ENCODE measurements at regions not wholly inside any gene's neighbourhood (a gene's known extent, or its start where the extent isn't known, plus 50 kb on each side); places are given as distances from the start of the nearest gene placed in this dataset.

- Mint-ChIP-seq H3K4me1 (peaks cover 7% of the 10 kb centered on the region), H3K27ac (no peak overlapping the region), H3K4me3 (no peak overlapping the region), H3K36me3 (no peaks in the 10 kb centered on the region), H3K27me3 (peaks cover 62% of the 10 kb centered on the region), H3K9me3 (no peaks in the 10 kb centered on the region)
- no peak for DNase-seq
Observed at GRCh38 chr11:43561832-43562231, 118.7 kb upstream of the HSD17B12 start.

GRCh38 chr11:43567396-43567975 is 113.1 kb upstream of the HSD17B12 start:
- Mint-ChIP-seq H3K36me3 (no peaks in the 10 kb centered on the region), H3K27me3 (peaks cover 75% of the 10 kb centered on the region)

GRCh38 chr11:43573233-43573632 is 107.3 kb upstream of the HSD17B12 start:
- Mint-ChIP-seq H3K4me3 (no peak overlapping the region), H3K36me3 (no peaks in the 10 kb centered on the region), H3K27ac (no peak overlapping the region), H3K4me1 (peaks cover 23% of the 10 kb centered on the region), H3K27me3 (peaks cover 99% of the 10 kb centered on the region), H3K9me3 (no peaks in the 10 kb centered on the region)
- no peak for DNase-seq

More at GRCh38 chr11:43567396-43567975, 113.1 kb upstream of the HSD17B12 start:
- H3K4me1 Mint-ChIP-seq, result no peaks in the 10 kb centered on the region
- H3K27ac Mint-ChIP-seq, result no peak overlapping the region
- H3K4me3 Mint-ChIP-seq, result no peak overlapping the region
- H3K9me3 Mint-ChIP-seq, result no peaks in the 10 kb centered on the region
- DNase-seq, result no peak

- Mint-ChIP-seq H3K36me3 (no peaks in the 10 kb centered on the region), H3K27me3 (peaks cover 100% of the 10 kb centered on the region), H3K4me3 (no peak overlapping the region), H3K9me3 (no peaks in the 10 kb centered on the region), H3K4me1 (peaks cover 25% of the 10 kb centered on the region), H3K27ac (no peak overlapping the region)
- DNase-seq, result no peak
Observed at GRCh38 chr11:43573873-43574272, 106.7 kb upstream of the HSD17B12 start.

GRCh38 chr11:43574411-43574810 is 106.1 kb upstream of the HSD17B12 start:
- H3K4me3 Mint-ChIP-seq, result no peak overlapping the region

GRCh38 chr11:43574949-43575912 is 105.3 kb upstream of the HSD17B12 start:
- no peak overlapping the region for H3K4me3 Mint-ChIP-seq
- no peaks in the 10 kb centered on the region for H3K36me3 Mint-ChIP-seq
- peaks cover 31% of the 10 kb centered on the region for H3K4me1 Mint-ChIP-seq
- no peaks in the 10 kb centered on the region for H3K9me3 Mint-ChIP-seq
- H3K27me3 Mint-ChIP-seq, result peaks cover 99% of the 10 kb centered on the region
- no peak overlapping the region for H3K27ac Mint-ChIP-seq
- no peak for DNase-seq

More at GRCh38 chr11:43574411-43574810, 106.1 kb upstream of the HSD17B12 start:
- Mint-ChIP-seq H3K9me3 (no peaks in the 10 kb centered on the region), H3K36me3 (no peaks in the 10 kb centered on the region), H3K27ac (no peak overlapping the region), H3K27me3 (peaks cover 99% of the 10 kb centered on the region), H3K4me1 (peaks cover 25% of the 10 kb centered on the region)
- DNase-seq, result no peak

GRCh38 chr11:43575913-43576310 is 104.6 kb upstream of the HSD17B12 start:
- no peak overlapping the region for H3K4me3 Mint-ChIP-seq
- no peak for DNase-seq
- no peaks in the 10 kb centered on the region for H3K36me3 Mint-ChIP-seq
- peaks cover 99% of the 10 kb centered on the region for H3K27me3 Mint-ChIP-seq
- peaks cover 38% of the 10 kb centered on the region for H3K4me1 Mint-ChIP-seq
- H3K27ac Mint-ChIP-seq, result no peak overlapping the region
- no peaks in the 10 kb centered on the region for H3K9me3 Mint-ChIP-seq

GRCh38 chr11:43576320-43576802 is 104.2 kb upstream of the HSD17B12 start:
- no peaks in the 10 kb centered on the region for H3K36me3 Mint-ChIP-seq
- no peak for DNase-seq
- peaks cover 39% of the 10 kb centered on the region for H3K4me1 Mint-ChIP-seq
- no peak overlapping the region for H3K4me3 Mint-ChIP-seq
- no peak overlapping the region for H3K27ac Mint-ChIP-seq
- H3K27me3 Mint-ChIP-seq, result peaks cover 99% of the 10 kb centered on the region
- no peaks in the 10 kb centered on the region for H3K9me3 Mint-ChIP-seq

- Mint-ChIP-seq H3K27ac (peak overlapping the region; percentile 8), H3K36me3 (no peaks in the 10 kb centered on the region), H3K4me1 (peaks cover 45% of the 10 kb centered on the region), H3K9me3 (no peaks in the 10 kb centered on the region), H3K4me3 (no peak overlapping the region), H3K27me3 (peaks cover 99% of the 10 kb centered on the region)
- DNase-seq, result peak; percentile 36
Observed at GRCh38 chr11:43576803-43577521, 103.6 kb upstream of the HSD17B12 start.

GRCh38 chr11:43577566-43578264 is 102.8 kb upstream of the HSD17B12 start:
- Mint-ChIP-seq H3K9me3 (no peaks in the 10 kb centered on the region), H3K4me3 (no peak overlapping the region), H3K36me3 (no peaks in the 10 kb centered on the region), H3K27ac (no peak overlapping the region), H3K4me1 (peaks cover 46% of the 10 kb centered on the region), H3K27me3 (peaks cover 99% of the 10 kb centered on the region)
- DNase-seq, result no peak

- H3K36me3 Mint-ChIP-seq, result no peaks in the 10 kb centered on the region
- no peak for DNase-seq
- peaks cover 99% of the 10 kb centered on the region for H3K27me3 Mint-ChIP-seq
- no peak overlapping the region for H3K27ac Mint-ChIP-seq
- peak overlapping the region; percentile 54 for H3K4me3 Mint-ChIP-seq
- H3K9me3 Mint-ChIP-seq, result no peaks in the 10 kb centered on the region
- peaks cover 48% of the 10 kb centered on the region for H3K4me1 Mint-ChIP-seq
Observed at GRCh38 chr11:43578346-43579170, 102.0 kb upstream of the HSD17B12 start.

- no peaks in the 10 kb centered on the region for H3K9me3 Mint-ChIP-seq
- peak; percentile 60 for DNase-seq
- no peaks in the 10 kb centered on the region for H3K36me3 Mint-ChIP-seq
- H3K27ac Mint-ChIP-seq, result no peak overlapping the region
- H3K4me1 Mint-ChIP-seq, result peaks cover 48% of the 10 kb centered on the region
- peaks cover 99% of the 10 kb centered on the region for H3K27me3 Mint-ChIP-seq
- peak overlapping the region; percentile 70 for H3K4me3 Mint-ChIP-seq
Observed at GRCh38 chr11:43579171-43579918, 101.2 kb upstream of the HSD17B12 start.

GRCh38 chr11:43579919-43580276 is 100.6 kb upstream of the HSD17B12 start:
- Mint-ChIP-seq H3K36me3 (no peaks in the 10 kb centered on the region), H3K27me3 (peaks cover 97% of the 10 kb centered on the region), H3K27ac (no peak overlapping the region), H3K9me3 (no peaks in the 10 kb centered on the region), H3K4me1 (peaks cover 42% of the 10 kb centered on the region), H3K4me3 (peak overlapping the region; percentile 70)
- DNase-seq, result no peak
